Dedifferentiated amniotic fluid mesenchymal stem cell (primary cell): ENCODE measurements at regions not wholly inside any gene's neighbourhood (a gene's known extent, or its start where the extent isn't known, plus 50 kb on each side); places are given as distances from the start of the nearest gene placed in this dataset.
"Not testable (repeated sequence)": the region's sequence is repeated elsewhere in the genome, so short reads cannot be mapped to it uniquely, and the experiment has no call there.

ENCODE experiments used
- DNase-seq: peaks from one replicate; pipeline ENCODE4 v3.0.0-alpha.2; 2016; ENCODE audit errors: extremely low spot score

DNA sequence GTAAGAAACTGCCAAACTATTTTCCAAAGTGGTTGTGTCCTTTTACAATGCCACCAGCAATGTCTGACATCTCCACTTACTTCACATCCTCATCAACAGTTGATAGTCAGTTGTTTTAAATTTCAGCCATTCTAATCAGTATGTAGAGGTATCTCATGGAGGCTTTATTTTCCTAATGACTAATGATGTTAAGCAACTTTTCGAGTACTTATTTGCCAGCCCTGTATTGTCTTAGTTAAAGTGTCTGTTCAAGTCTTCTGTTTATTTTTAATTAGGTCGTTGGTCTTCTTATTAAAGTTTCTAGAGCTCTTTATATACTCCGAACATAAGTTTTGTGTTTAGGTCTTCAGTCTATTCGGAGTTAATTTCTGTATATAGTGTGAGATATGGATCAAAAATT is 54.9 kb upstream of the NBPF12 start:
- DNase-seq: not testable (repeated sequence)

GRCh38 chr1:146881096-146881495 is 57.0 kb upstream of the NBPF12 start:
- not testable (repeated sequence) for DNase-seq

GRCh38 chr1:146863799-146864319 is 74.3 kb upstream of the NBPF12 start:
- not testable (repeated sequence) for DNase-seq

DNA sequence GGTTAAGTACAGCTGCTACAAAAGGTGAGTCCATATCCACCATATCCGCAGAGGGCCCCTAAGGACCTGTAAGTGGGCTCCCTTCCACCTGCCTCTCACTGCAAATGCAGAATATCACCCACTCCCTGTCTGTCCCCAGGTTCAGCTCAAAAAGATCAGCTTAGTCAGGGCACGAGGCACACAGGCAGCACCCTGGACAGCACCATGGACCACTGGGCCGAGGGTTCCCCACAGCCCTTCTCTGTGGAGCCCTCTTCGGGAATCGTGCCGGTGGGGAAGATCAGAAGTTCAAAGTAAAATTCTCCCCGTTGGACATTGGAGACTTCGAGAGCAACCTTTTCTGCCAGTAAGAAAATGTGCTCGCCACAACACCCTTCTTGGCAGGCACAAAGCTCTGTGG is 85.0 kb upstream of the NBPF12 start:
- DNase-seq: not testable (repeated sequence)

GRCh38 chr1:146850352-146850889 is 87.7 kb upstream of the NBPF12 start:
- not testable (repeated sequence) for DNase-seq

GRCh38 chr1:146838725-146839124 is 99.4 kb upstream of the NBPF12 start:
- DNase-seq: not testable (repeated sequence)

GRCh38 chr1:146826957-146827356 is 111.2 kb upstream of the NBPF12 start:
- not testable (repeated sequence) for DNase-seq

GRCh38 chr1:146794236-146794635 is 143.9 kb upstream of the NBPF12 start:
- DNase-seq: not testable (repeated sequence)

DNA sequence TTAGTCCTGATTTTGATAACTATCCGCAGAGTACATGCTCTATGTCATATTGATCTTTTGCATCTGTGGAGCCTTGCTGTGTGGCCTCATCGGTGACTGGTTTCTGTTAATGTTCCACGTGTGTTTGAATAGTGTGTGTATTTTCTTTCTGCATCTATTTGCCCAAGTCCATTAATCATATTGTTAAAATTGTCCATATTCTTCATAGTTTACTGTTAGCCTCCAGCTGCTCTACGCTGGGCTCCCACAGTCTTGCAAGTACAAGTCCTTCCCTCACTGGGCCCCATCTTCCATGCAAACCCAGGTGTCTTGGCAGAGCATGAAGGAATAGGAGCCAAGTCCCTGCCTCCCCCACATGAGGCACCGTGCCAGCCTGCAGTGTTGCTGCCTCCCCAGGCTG is 145.4 kb upstream of the NBPF12 start:
- not testable (repeated sequence) for DNase-seq

GRCh38 chr1:146784212-146784940 is 153.7 kb upstream of the NBPF12 start:
- DNase-seq: not testable (repeated sequence)

DNA sequence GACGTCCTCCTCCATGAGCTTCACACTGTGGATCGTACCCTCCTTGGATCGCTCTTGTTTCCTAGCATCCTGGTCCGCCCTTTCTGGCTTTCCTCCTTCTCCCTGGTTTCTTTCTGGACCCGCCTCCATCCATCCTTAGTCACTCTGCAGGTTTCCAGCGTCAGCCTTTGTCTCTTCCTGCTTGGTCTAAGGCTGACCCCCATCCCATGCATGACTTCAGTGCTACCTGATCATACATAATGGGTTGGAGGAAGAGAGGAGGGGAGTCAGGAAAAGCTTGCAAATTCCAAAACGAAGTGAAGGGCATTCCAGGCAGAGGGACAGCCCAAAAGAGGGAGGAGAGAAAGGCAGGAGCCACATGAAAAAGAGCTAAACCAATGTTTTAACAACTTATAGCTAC is 156.9 kb upstream of the NBPF12 start:
- DNase-seq: not testable (repeated sequence)

DNA sequence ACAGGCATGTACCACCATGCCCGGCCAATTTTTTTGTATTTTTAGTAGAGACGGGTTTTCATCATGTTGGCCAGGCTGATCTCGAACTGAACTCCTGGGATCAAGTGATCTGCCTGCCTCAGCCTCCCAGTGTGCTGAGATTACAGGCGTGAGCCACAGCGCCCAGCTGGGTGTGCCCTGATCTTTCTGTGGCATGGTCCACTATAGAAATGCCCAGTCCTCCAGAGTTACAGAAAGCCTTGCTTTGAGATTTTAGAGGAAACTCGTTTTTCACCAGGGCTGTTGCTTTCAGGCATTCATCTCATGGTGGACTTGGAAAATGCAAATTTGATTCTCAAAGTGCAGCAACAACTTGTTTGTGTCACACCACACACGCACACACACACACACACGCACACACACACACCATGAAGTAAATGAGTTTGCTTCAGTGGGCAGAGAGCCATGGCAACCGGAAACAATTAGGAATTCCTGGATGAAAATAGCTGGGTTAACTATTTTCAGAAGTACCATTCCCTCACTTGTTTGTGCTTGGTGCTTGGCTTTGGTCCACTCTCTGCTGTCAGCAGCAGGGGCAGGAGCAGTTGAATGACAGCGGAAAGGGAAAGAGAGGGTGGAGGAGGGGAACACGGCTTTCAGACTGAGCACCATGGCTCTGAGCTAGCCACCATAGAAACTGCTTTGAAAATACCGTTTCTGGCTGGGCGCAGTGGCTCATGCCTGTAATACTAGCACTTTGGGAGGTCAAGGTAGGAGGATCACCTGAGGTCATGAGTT is 160.1 kb upstream of the NBPF12 start:
- not testable (repeated sequence) for DNase-seq

DNA sequence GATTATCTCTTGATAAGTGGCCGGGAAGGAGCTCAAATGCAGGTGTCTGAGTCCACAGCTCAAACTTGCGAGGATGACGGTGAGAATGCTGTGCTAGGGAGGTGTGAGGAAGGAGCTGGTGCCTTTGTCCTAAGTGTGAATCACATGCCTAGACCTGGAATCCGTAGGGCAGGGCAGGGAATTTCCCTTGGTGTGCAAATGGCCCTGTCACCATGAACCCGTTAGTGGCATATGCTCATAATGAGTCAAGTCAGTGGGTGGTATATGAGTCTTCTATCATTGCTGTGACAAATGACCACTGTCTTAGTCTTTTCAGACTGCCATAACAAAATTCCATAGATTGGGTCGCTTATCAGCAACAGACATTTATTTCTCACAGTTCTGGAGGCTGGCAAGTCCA is 163.1 kb upstream of the NBPF12 start:
- not testable (repeated sequence) for DNase-seq

- DNase-seq: not testable (repeated sequence)
These were observed 163.9 kb upstream of the NBPF12 start for GRCh38 chr1:146774271-146774670.

DNA sequence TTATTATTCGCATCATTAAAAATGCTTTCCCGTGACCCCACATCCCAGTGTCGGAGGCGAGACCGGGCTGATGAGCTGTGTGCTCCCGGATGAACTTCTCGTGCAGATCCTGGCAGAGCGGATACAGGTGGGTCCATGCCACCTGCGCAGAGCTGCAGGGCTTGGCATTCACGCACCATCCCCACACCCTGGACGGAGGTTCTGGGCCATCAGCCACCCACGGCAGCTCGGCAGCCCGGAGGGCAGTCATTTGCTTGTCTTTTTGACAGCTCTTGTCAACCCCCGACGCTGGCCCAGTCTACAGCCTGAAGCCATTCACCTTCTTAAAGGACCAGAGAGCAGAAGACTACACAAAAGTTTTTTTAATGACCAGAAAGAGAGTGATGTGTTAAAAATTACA is 166.7 kb upstream of the NBPF12 start:
- DNase-seq: not testable (repeated sequence)

DNA sequence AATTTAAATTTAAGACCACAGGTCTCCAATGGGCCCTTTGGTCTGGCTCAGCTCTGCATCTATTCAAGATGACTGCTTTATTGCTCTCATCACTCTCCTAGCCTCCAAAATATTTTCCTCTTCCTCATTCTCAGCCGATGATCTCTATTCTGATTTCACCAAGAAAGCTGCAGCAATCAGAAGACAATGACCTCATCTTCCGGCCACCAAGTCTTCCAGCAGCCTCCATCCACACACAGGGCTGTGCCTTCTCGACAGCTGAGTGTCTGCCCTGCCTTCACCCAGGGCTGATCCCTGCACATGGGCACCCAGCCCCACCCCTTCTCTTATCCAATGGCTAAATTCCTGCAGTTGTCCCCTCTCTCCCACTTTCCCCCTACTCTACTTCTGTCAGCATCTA is 167.1 kb upstream of the NBPF12 start:
- not testable (repeated sequence) for DNase-seq

DNA sequence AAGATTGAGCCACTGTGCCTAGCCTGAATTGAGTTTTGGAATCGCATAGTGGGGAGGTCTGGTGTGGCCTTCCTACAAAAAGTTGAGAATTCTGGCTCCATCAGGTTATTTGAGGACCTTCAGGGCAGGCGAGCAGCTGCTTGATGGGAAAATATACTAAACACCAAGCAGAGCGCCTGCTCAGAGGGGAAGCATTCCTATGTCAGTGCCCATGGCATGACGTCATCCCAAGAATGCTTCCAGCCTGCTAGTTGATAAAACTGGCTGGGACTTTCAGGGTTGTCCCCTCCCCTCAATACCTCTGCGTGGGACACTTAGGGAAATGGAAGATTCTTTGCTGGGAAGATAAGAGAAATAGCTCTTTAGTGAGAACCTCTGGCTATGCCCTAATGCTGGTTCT is 174.9 kb upstream of the NBPF12 start:
- not testable (repeated sequence) for DNase-seq

DNA sequence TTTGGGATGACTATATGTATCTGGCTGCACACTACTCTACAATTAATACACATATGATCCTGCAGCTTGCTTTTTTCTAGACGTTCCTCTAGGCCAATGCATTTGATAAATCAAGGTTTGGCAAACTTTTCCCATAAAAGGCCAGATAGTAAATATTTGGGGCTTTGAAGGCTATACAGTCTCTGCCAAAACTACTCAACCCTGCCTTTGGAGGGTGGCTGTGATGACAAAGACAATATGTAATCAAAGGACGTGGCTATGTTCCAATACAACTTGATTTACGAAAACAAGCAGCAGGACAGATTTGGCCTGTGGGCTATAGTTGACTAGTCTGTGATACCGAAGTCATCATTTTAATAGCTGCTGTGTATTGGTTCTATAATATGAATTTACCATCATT is 181.3 kb upstream of the NBPF12 start:
- DNase-seq: not testable (repeated sequence)

DNA sequence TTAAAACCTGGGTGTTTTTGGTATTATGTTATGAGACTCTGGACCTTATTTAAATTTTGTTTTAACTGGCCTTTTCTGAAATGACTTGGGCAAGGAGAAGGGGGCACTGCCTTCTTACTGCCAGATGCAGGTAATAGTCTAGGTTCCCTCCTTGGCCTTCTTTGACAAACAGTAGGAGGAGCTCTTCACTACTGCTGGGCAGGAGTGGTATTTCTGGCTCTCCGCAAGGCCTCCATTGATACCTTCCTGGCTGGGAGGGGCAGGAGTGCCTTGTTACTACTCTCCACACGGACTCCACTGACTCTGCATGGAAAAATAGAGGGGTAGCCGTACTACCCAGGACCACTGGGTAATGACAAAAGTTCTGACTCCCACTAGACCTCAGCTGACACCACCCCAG is 189.4 kb upstream of the NBPF12 start:
- DNase-seq: not testable (repeated sequence)

DNA sequence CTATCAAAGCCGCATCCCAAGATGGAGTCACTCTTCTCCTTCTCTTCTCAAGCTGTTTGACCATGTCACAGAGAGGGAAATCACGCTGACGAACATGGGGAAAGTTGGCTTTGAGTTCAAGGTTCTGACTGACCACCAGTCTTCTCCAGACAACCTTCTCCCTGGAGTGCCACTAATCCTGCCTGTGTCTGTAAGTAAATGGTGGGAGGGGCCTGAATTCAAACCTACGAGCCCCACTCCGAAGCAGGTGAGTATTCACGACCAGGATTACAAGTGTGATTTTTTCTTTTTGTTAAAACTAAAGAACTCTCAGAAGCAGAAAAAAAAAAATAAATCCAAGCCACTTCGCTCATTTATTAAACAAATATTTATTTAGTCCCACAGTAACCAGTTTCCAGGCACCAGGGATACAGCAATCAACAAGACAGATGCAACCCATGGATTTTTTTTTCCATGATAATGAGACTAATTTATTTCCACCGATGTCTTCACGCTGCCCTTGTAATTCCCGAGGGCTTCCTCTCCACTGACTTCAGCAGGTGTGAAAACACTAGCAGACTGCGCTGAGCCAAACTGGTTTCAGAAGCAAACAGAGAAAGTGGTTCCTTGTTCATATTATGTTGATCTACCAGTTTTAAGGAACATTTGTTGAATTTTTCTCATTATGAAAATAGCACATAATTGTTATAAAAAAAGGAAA is 206.0 kb upstream of the NBPF12 start:
- not testable (repeated sequence) for DNase-seq

GRCh38 chr1:146729642-146730344 is 208.3 kb upstream of the NBPF12 start:
- DNase-seq: not testable (repeated sequence)
